KG1 (cell line): ENCODE measurements at regions not wholly inside any gene's neighbourhood (a gene's known extent, or its start where the extent isn't known, plus 50 kb on each side); places are given as distances from the start of the nearest gene placed in this dataset.
"Not testable (repeated sequence)": the region's sequence is repeated elsewhere in the genome, so short reads cannot be mapped to it uniquely, and the experiment has no call there.

Source experiments
- DNase-seq: peaks from one replicate; lab custom pipeline; 2025; lab: John Stamatoyannopoulos, UW

DNA sequence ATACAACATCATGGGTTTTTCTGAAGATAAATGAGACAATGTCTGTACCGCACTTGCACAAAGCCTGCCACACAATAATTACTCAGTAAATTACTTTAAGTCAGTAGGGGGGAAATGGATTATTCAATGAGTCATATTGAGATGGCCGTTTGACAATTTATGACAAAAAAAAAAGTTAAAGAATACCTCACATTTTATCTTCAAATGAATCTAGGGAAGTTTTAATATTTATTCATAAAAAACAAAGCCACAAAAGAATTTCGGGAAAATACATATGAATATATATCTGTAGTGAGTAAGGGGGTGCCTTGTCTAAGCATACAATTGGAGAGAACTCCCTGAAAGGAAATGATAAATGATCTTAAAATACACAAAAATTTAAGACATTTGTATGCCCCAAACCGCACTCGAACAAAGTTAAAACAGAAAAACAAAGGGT is 197.0 kb upstream of the SLC7A11 start:
- no peak for DNase-seq

DNA sequence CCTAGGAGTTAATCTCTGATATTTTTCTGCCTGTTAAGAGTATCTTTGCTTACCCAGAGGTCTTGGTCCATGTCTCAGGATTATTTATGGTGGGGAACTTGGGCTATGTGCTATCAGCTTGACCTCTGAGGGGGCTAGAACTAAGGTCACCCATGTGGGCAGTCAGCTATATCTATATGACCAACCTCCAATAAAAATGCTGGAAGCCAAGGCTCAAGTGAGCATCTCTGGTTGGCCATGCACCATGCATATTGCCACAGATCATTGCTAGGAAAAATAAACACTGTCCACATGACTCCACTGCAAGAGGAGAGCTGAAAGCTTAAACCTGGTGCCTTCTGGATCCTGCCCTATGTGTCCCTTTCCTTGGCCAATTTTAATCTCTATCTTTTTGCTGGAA is 196.5 kb upstream of the SLC7A11 start:
- DNase-seq, result no peak

DNA sequence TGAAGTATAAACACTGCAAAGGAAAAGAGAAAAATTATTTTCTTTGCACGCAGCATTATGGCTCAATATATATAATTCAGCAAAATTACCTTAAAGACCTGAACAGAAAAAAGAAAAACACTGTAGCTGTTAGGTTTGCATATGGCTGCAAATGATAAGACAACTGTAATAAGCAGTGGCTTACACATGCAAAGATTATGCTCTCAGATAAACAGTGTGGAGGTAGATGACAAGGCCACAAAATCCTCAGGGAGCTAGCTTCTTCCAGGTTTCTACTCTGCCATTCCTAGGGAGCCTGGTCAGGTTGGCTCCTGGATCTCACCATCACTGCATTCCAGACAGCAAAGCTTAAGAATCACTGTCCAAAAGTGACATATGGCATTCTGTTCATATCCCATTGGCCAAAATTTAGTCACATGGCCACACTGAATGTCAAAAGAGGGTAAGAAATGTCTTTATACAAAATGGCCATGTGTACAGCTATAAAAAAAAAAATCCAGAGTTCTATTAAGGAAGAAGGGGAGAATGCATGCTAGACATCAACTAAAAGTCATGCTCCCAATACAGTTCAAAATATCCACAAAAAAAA is 195.2 kb upstream of the SLC7A11 start:
- DNase-seq, result no peak

DNA sequence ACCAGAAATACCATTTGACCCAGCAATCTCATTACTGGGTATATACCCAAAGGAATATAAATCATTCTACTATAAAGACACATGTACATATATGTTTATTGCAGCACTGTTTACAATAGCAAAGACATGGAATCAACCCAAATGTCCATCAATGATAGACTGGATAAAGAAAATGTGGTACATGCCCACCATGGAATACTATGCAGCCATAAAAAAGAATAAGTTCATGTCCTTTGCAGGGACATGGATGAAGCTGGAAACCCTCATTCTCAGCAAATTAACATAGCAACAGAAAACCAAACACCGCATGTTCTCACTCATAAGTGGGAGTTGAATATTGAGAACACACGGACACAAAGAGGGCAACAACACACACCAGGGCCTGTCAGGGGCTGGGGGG is 193.6 kb upstream of the SLC7A11 start:
- not testable (repeated sequence) for DNase-seq

DNA sequence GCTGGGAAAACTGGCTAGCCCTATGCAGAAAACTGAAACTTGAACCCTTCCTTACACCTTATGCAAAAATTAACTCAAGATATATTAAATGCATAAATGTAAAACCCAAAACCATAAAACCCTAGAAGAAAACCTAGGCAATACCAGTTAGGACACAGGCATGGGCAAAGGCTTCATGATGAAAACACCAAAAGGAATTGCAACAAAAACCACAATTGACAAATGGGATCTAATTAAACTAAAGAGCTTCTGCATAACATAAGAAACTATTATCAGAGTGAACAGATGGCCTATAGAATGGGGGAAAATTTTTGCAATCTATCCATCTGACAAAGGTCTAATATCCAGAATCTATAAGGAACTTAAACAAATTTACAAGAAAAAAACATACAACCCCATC is 192.9 kb upstream of the SLC7A11 start:
- DNase-seq, result not testable (repeated sequence)

DNA sequence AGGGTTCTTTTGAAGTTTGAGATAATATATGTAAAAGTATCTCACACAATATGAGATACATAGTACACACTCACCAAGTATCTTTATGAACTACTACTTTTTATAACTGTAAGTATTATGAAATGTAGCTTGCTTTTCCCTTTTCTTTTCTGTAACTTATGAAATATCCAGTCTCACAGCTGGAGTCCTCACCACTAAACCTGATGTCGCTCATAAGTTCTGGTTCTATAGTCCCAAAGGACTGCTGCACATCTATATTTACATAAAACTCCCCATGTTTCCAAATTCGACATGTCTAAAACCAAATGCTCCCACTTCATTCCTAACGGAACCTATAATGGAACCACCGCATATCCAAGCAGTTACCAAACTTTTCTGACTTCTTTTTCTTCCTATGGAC is 186.5 kb upstream of the SLC7A11 start:
- DNase-seq, result no peak

DNA sequence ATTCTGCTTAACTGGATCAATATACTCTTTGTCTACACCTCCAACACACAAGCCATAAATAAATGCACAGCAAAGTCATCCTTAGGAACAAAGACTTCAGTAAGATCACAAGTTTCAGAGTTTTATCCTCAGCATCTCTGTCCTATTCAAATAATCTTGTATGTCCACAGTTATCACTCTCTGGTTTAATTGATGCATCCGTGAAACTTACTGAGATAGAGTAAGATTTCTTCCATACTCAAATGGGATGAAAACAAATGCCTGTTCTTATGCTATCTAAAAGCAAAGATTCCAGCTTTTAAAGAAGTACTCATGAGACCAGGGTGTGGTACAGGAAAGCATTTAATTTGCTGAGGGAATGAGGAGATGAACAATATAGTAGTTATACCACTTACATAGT is 184.6 kb upstream of the SLC7A11 start:
- no peak for DNase-seq

DNA sequence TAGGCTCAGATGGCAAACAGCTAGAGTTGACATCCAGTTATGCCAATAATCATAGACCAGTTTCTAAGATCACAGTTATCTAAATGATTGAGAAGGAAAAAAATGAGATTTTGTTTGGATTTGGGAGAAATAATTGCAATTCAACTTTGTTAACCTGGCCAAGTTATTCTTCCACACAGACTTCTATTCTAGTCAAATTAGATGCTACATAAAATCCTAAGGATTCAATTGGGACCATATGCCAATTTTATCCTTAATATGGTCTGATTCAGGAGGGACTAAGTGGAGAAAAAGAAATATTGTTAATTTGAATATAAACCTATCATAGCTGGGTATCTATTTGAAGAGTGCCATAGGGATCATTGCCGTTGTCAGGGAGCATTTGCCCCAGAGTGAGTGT is 178.3 kb upstream of the SLC7A11 start:
- DNase-seq, result no peak

DNA sequence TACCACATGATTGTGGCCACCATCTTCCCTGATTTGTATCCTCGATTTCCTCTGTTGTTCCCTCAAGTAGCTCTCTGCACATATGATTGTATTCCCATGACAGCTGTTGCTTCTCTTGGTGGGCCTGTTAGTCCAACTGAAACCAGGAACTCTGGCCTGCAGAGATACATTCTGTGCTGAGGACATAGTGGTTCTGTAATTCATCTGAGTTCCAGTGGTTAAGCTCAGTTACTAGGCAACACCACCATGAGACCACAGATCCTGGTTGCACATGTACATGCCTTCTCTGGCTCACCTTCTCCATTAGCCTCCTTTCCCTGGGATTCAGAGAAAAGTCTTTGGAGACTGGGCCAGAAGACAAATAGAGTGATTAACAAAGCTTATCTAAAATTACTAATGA is 172.1 kb upstream of the SLC7A11 start:
- DNase-seq, result no peak

DNA sequence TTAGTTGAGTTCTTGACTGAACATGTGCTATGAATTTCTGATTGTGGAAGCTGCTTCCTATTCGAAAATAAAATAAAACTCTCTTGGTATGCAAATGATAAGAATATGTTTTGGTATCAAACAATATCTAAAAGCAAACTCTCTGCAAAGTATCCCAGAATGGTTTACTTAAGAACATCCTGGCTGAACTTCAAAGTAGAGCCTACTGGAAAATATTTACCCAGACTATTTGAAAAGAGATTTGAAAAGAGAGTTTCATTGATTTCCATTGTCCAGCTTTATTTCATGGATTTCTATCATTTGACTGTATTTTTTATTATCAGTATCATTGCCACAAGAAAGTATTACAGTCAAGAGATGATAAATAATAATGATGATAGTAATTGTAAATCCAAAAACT is 171.1 kb upstream of the SLC7A11 start:
- no peak for DNase-seq

DNA sequence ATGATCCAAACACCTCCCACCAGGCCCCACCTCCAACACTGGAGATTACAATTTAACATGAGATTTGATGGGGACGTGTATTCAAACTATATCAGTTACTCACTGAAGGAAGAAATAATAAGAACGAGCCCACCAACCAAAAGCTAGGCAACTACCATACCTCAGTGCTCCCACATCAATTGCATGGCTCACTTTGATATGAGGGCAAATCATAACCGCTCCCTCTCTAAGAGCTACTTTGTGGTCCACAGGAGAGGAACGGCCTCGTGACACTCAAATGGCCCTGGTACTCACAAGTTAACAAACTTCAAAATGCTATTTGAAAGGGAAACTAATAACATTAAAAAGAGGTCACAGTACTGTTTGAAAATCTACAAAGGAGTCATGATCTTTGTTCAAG is 170.7 kb upstream of the SLC7A11 start:
- DNase-seq, result no peak

DNA sequence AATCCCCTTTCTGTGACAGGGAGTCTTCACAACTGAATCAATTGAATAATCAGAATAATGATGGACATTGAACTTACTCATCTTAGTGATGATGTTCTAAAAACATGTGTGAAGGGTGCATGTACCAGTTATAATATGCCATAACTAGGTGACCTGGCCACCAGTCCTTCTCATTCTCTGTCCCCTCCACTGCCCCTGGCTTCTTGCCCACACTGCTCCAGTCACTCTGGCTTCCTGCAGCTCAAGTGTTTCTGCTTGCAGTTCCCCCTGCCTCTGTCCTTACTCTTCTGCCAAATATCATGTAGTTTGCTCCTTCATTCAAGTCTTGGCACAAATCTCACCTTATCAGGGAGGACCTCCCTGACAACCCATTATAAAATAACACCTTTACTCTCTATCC is 168.1 kb upstream of the SLC7A11 start:
- DNase-seq, result no peak

DNA sequence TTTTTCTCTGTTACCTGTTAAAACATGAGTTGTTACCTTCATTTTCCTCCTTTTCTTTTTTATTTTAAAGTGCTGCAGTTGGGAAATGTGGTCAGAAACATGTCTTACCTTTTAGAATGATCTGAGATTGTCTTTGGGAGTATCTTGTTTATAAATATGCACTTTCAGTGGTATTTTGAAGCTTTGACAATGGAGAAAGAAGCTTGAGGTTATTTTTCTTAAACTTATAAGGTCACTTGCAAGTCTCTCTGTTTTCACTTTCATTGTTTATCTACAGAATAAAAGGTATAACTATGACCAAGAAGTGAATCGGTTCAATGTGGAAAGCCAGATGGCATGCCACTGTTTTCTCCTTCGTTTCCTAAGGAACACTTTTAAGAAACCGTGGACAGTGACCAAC is 167.5 kb upstream of the SLC7A11 start:
- DNase-seq, result no peak

DNA sequence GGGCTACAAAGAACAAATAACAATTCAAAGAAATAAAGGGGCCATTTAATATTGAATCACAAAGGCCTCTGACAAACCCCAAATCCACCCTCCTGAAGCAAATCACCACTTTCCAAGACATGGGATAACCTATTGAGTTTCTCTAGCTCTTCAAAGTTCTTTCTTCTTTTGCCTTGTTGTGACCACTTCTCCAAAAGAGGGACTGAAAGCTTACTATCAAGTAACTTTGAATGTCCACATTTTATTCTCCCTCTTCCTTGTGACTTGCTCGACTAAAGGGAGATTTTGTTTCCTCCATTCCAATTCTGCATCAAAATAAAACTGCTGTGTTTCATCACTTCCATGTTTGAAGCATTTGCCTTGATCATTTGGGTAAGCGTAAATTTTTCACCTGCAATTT is 166.6 kb upstream of the SLC7A11 start:
- DNase-seq, result no peak

DNA sequence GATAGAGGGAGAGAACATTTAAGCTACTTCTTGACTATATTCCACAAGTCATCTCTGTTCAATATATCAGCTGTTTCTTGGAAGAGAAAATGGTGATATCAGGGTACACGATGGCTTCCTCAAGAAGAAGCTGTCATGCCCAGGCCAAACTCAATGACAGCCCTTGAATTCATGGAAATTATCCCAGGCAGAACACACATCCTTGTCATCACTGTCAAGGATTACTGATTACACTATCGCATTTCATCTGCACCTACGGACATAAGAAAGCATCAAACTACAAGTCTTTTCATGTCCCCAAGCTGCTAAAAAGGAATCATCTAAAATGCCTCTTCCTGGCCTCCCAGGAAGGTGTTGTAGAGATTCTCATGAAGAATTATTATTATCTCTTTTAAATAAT is 165.2 kb upstream of the SLC7A11 start:
- no peak for DNase-seq

DNA sequence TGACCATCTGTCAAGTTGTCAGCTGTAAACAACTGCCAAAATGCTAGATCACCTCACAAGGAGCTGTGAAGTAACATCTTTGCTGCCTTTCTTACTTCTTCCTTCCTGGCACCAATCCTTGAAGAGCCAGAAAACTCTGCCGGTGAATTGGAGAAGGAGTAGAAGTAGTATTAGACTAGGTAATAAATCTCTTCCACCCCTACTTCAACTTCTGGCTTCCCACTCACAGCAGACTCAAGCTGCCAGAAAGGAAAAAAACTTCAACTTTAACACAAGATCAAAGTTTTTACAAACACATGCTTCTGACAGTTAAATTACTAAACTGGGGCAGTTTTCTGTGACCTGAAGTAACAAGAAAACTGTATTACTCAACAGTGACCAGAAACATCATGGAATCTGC is 164.7 kb upstream of the SLC7A11 start:
- DNase-seq, result no peak

DNA sequence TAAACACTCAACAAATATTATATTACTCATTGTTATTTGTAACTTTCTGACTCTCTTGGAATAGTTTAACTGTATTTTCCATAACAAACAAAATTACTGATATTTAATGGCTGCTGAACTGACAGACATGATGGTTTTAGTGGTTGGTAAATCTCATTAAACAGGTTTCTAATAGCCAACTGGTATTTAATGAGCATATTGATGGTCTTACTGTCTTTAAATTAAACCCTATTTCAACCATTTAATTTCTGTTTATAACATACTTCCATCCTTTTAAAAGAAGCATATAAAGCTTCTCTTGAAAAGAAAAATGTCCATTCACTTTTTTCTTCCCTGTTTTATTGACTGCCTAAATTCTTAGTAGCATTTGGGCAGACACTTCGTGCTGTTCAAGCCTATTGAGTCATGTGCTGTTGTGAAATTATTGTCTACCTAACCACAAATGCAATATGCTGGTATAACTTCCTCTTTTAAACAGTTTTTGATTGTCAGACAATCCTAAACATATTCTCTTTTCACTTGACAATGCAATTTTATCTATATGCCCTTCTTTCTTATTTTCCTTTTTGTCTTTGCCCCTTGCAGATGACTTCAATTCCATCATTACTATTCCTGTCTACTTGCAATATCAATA is 163.9 kb upstream of the SLC7A11 start:
- DNase-seq, result peak; percentile 56

DNA sequence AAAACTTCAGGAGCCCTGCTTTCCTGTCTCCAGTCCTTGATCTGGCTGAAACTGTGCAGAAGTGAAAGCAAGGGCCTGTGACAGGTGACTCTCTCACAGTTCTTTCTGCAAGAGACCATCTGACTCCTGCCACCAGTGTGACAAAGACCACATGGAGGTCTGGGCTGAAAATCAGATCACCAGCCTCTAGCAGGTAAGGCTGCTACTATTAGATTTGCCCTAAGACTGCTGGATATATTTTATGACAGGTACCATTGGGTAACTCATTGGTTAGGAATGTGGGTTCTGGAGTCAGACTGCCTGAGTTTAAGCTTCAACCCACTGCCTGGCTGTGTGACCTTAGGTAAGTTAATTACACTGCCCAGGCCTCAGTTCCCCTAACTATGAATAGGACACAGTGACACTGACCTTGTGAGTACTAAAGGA is 163.3 kb upstream of the SLC7A11 start:
- DNase-seq, result no peak

DNA sequence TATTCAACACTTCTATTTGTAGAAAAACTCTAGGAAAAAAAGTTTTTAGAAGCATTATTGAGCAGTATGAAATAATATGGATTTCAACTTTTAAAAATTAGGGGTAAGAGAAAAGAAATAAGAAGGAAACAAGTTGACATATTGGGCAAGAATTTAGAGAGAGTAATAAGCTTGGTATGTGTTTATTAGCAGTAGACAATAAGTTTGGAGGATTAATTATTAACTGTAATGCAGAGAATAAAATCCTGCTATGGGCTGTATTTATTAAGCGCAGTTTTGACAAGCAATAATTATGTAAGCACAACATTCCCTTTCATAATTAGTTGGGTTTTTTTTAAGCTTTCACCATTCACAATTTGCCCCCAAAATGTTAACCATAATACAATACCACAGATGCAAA is 162.7 kb upstream of the SLC7A11 start:
- DNase-seq, result no peak

DNA sequence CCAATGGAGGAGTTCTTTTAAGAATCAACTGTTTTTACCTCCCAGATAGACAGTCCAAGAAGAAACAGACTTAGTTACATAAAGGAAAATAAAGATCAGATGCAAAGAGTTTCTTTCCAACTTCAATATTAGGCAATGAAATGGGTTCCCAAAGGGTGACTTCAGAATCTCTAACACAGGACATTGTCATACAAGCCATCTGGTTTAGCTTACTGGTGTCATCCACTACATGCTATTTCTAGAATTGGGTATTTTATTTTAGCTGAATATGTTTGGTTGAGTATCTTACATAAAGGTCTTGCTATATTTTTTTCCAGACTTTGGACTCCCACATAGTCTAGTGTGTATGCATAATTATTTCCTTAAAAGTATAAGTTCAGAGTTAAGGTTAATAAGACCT is 162.1 kb upstream of the SLC7A11 start:
- DNase-seq, result no peak

DNA sequence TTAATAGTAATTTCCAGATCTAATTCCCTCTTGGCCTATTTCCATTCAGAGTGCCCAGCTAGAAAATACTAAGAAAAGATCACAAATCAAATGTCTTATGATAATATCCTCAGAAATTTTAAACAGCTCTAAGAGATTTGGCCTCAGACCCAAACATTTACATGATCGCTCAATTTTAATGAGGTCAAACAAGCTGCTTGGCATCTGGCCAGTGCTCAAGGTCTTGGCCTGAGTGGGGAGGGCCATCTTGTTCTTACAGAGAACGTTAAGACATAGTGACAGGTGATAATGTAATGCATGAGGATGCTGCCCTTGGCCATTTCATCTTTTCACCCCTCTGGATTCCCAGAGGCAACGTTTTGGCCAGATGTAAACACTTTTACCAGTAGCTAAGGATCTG is 159.2 kb upstream of the SLC7A11 start:
- no peak for DNase-seq

DNA sequence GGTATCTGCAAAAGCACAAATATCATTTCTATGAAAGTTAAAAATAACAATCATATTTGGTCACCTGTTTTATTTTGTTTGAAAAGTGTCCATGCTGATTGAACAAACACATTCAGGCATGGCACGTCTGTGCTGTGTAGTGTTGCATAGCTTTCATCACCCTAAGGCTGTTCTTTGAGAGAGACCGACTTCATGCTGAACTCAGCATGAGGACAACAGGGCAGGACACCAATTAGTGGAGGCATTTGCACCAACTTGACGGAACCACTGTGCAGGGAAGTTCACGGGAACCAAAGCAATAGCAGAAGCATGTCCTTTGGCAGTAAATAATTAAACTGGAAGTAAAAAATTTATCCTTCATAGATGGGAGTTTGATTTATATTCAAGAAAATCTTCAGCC is 158.4 kb upstream of the SLC7A11 start:
- no peak for DNase-seq

DNA sequence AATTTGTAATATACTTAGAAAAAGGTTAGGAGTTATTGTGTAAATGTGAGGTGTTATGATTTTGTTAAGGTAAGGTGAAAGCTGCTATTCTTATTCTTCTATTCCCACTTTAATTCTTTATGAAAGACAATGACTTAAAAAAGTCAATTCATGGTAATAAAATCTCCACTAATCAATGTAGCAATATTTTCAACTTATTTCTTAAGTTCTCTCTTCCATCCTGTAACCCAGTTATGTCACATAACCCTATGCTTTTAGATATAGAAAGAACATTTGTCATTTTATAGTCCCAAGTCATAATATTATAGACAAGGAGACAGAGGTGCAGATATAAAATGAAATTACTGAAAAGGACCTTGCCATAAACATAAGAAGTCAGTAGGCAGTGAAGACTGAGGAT is 157.9 kb upstream of the SLC7A11 start:
- DNase-seq, result no peak

DNA sequence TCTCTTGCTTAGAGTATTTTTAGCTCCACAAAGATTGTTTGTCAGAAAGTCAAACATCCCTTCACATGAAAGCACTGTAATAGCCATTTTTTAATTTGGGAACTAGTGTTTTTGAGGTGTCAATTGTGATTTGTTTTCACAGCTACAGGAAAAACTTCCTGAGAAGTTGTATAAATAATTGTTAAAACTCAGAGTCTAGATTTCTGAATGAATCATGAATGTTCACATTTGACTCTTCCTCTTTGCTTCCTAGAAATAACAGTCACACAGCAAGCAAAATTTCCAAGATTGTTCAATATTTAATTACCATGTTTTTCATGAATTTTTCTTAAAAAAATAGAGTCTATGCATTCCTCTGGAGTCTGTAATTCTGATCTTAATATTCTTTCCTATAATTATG is 156.9 kb upstream of the SLC7A11 start:
- no peak for DNase-seq
